ENCODE measurements at regions not wholly inside any gene's neighbourhood (a gene's known extent, or its start where the extent isn't known, plus 50 kb on each side); places are given as distances from the start of the nearest gene placed in this dataset.

DNA sequence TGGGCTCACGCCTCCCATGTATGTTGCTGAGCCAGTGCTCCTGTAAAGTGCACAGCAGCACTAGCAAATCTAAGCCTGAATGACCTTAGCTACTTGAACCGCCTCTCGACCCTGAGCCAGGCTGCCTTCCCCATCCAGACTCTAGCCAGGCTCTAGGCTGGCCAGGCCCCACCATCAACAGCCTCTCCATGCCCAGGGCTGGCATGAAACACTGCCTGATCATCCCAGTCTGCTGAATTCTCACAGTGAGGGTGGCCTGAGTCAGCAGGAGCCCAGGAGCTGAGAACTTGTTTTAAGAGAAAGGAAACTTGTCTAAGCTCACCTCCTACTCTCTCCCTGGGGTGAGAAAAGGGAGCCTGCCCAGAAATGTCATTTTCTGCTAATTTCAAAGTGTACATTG is 733.3 kb downstream of the PTPRU start:
- Histone ChIP-seq H3K9me3 (replicated peaks; ENCODE audit: control insufficient read depth, insufficient read depth, low read length) (no peaks in the 10 kb centered on the region), H3K27ac (ENCODE audit: control insufficient read depth, insufficient read depth) (no peak overlapping the region), H3K9ac (ENCODE audit: control insufficient read depth, insufficient read depth, low read length) (no peak overlapping the region), H3K27me3 (replicated peaks in 1 of 2; ENCODE audit: control insufficient read depth in 2 of 2, insufficient read depth in 2 of 2, low read length in 1 of 2) (no peaks in the 10 kb centered on the region), H3K79me2 (ENCODE audit: control insufficient read depth, insufficient read depth, low read length) (no peaks in the 10 kb centered on the region), H4K20me1 (ENCODE audit: control insufficient read depth, insufficient read depth) (no peaks in the 10 kb centered on the region), H3K4me3 (no peak overlapping the region), H2AFZ (ENCODE audit: control insufficient read depth, low read depth, low read length) (no peak overlapping the region), H3K36me3 (ENCODE audit: control insufficient read depth in 2 of 2, insufficient read depth in 2 of 2, low read length in 1 of 2) (no peaks in the 10 kb centered on the region), H3K4me2 (ENCODE audit: control insufficient read depth, insufficient read depth) (no peak overlapping the region), H3K4me1 (ENCODE audit: control insufficient read depth, insufficient read depth, low read length) (no peaks in the 10 kb centered on the region)
- WGBS (ENCODE audit: insufficient coverage, insufficient replicate concordance, low lambda C conversion rate, missing lambda C conversion rate): 3% methylated on average over 3 of the region's 3 CpGs
- FAIRE-seq (no peak), ATAC-seq (no peak), DNase-seq (ENCODE audit: low read depth, low spot score) (no peak)
- RAD21 ChIA-PET (ENCODE audit: unreplicated experiment): no interaction called here
- POLR2A ChIA-PET: no interaction called here
- BruUV-seq (replicated peaks): no TSS peak
- in situ Hi-C loops (cut with MboI) (no loop called here), intact Hi-C loops (cut with micrococcal nuclease; ENCODE audit: unreplicated experiment) (no loop called here)
- CTCF ChIA-PET: no interaction called here
- SMC1A ChIA-PET (ENCODE audit: uncharacterized antibody, unreplicated experiment): no interaction called here
- TF ChIP-seq SIX5 (IDR thresholded peaks at IDR 0.05; ENCODE audit: low read depth, low read length, severe bottlenecking): no peak
- no peak for TF ChIP-seq CREM (IDR thresholded peaks at IDR 0.05; ENCODE audit: low read depth)
- TF ChIP-seq BACH1 (IDR thresholded peaks at IDR 0.05; ENCODE audit: borderline replicate concordance): no peak
- no peak for TF ChIP-seq RUNX3 (IDR thresholded peaks at IDR 0.05; ENCODE audit: low read length)
- TF ChIP-seq NR2C2 (IDR thresholded peaks at IDR 0.05; ENCODE audit: borderline replicate concordance, control insufficient read depth, insufficient read length, low read depth): no peak
- no peak for TF ChIP-seq MYB (IDR thresholded peaks at IDR 0.05; ENCODE audit: borderline replicate concordance, low read depth, low read length)
- TF ChIP-seq, protein P1, sequence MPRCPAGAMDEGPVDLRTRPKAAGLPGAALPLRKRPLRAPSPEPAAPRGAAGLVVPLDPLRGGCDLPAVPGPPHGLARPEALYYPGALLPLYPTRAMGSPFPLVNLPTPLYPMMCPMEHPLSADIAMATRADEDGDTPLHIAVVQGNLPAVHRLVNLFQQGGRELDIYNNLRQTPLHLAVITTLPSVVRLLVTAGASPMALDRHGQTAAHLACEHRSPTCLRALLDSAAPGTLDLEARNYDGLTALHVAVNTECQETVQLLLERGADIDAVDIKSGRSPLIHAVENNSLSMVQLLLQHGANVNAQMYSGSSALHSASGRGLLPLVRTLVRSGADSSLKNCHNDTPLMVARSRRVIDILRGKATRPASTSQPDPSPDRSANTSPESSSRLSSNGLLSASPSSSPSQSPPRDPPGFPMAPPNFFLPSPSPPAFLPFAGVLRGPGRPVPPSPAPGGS (IDR thresholded peaks at IDR 0.05; ENCODE audit: borderline replicate concordance, insufficient read depth, low read depth, low read length, poor library complexity, severe bottlenecking): no peak
- TF ChIP-seq ZNF207 (IDR thresholded peaks at IDR 0.05; ENCODE audit: borderline replicate concordance): no peak
- TF ChIP-seq NR2C1 (IDR thresholded peaks at IDR 0.05): no peak
- TF ChIP-seq NBN (IDR thresholded peaks at IDR 0.05): no peak
- TF ChIP-seq RELA (IDR thresholded peaks at IDR 0.05; ENCODE audit: borderline replicate concordance, partially characterized antibody): no peak
- no peak for TF ChIP-seq BRCA1 (IDR thresholded peaks at IDR 0.05; ENCODE audit: low read depth, low read length)
- TF ChIP-seq, protein P2, sequence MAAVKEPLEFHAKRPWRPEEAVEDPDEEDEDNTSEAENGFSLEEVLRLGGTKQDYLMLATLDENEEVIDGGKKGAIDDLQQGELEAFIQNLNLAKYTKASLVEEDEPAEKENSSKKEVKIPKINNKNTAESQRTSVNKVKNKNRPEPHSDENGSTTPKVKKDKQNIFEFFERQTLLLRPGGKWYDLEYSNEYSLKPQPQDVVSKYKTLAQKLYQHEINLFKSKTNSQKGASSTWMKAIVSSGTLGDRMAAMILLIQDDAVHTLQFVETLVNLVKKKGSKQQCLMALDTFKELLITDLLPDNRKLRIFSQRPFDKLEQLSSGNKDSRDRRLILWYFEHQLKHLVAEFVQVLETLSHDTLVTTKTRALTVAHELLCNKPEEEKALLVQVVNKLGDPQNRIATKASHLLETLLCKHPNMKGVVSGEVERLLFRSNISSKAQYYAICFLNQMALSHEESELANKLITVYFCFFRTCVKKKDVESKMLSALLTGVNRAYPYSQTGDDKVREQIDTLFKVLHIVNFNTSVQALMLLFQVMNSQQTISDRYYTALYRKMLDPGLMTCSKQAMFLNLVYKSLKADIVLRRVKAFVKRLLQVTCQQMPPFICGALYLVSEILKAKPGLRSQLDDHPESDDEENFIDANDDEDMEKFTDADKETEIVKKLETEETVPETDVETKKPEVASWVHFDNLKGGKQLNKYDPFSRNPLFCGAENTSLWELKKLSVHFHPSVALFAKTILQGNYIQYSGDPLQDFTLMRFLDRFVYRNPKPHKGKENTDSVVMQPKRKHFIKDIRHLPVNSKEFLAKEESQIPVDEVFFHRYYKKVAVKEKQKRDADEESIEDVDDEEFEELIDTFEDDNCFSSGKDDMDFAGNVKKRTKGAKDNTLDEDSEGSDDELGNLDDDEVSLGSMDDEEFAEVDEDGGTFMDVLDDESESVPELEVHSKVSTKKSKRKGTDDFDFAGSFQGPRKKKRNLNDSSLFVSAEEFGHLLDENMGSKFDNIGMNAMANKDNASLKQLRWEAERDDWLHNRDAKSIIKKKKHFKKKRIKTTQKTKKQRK (IDR thresholded peaks at IDR 0.05; ENCODE audit: low read depth, low read length): no peak
- no peak for TF ChIP-seq SPI1 (IDR thresholded peaks at IDR 0.05; ENCODE audit: borderline replicate concordance, insufficient read depth, low read depth, low read length)
- no peak for TF ChIP-seq GATAD2B (conservative IDR thresholded peaks at IDR 0.05; ENCODE audit: low read depth)
- TF ChIP-seq, protein P3, sequence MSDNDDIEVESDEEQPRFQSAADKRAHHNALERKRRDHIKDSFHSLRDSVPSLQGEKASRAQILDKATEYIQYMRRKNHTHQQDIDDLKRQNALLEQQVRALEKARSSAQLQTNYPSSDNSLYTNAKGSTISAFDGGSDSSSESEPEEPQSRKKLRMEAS (IDR thresholded peaks at IDR 0.05; ENCODE audit: low read depth, low read length): no peak
- no peak for TF ChIP-seq SMAD1 (IDR thresholded peaks at IDR 0.05; ENCODE audit: low read depth, partially characterized antibody)
- TF ChIP-seq, protein P4, sequence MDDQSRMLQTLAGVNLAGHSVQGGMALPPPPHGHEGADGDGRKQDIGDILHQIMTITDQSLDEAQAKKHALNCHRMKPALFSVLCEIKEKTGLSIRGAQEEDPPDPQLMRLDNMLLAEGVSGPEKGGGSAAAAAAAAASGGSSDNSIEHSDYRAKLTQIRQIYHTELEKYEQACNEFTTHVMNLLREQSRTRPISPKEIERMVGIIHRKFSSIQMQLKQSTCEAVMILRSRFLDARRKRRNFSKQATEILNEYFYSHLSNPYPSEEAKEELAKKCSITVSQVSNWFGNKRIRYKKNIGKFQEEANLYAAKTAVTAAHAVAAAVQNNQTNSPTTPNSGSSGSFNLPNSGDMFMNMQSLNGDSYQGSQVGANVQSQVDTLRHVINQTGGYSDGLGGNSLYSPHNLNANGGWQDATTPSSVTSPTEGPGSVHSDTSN (IDR thresholded peaks at IDR 0.05; ENCODE audit: insufficient replicate concordance, low read depth, low read length): no peak
- TF ChIP-seq EGR1 (IDR thresholded peaks at IDR 0.05; ENCODE audit: borderline replicate concordance in 1 of 2, low read depth in 2 of 2, low read length in 2 of 2): no peak
